ENCODE measurements at regions not wholly inside any gene's neighbourhood (a gene's known extent, or its start where the extent isn't known, plus 50 kb on each side); places are given as distances from the start of the nearest gene placed in this dataset.

GRCh38 chr2:149903626-149904025 is 316.1 kb upstream of the MMADHC start:
- peaks cover 2% of the 10 kb centered on the region for H3K36me3 Mint-ChIP-seq
- H3K9me3 Mint-ChIP-seq: peaks cover 0 to 5% (median 0%) of the 10 kb centered on the region in 3 donors
- H3K27me3 Mint-ChIP-seq: no peaks in the 10 kb centered on the region
- H3K27ac Mint-ChIP-seq: no peak overlapping the region
- peaks cover 0 to 1% (median 0%) of the 10 kb centered on the region in 3 donors for H3K4me1 Mint-ChIP-seq
- H3K4me3 Mint-ChIP-seq: no peak overlapping the region

GRCh38 chr2:149902081-149902480 is 314.5 kb upstream of the MMADHC start:
- peaks cover 0 to 1% (median 0%) of the 10 kb centered on the region in 3 donors for H3K4me1 Mint-ChIP-seq
- no peaks in the 10 kb centered on the region for H3K27me3 Mint-ChIP-seq
- H3K27ac Mint-ChIP-seq: no peak overlapping the region
- H3K36me3 Mint-ChIP-seq: peaks cover 2% of the 10 kb centered on the region
- no peak overlapping the region for H3K4me3 Mint-ChIP-seq
- peaks cover 0 to 5% (median 0%) of the 10 kb centered on the region in 3 donors for H3K9me3 Mint-ChIP-seq

- Mint-ChIP-seq H3K4me3 (no peak overlapping the region), H3K27me3 (no peaks in the 10 kb centered on the region), H3K27ac (no peak overlapping the region), H3K4me1 (peaks cover 0 to 1% (median 0%) of the 10 kb centered on the region in 3 donors), H3K9me3 (peaks cover 0 to 5% (median 0%) of the 10 kb centered on the region in 3 donors), H3K36me3 (peaks cover 2% of the 10 kb centered on the region)
Measured at GRCh38 chr2:149901231-149901859, 313.8 kb upstream of the MMADHC start.

GRCh38 chr2:149899390-149899789 is 311.8 kb upstream of the MMADHC start:
- Mint-ChIP-seq H3K27me3 (no peaks in the 10 kb centered on the region), H3K36me3 (no peaks in the 10 kb centered on the region), H3K9me3 (peaks cover 0 to 5% (median 0%) of the 10 kb centered on the region in 3 donors), H3K27ac (no peak overlapping the region), H3K4me1 (peaks cover 0 to 1% (median 0%) of the 10 kb centered on the region in 3 donors), H3K4me3 (no peak overlapping the region)

GRCh38 chr2:149894760-149895159 is 307.2 kb upstream of the MMADHC start:
- H3K4me3 Mint-ChIP-seq: no peak overlapping the region
- H3K9me3 Mint-ChIP-seq: peaks cover 0 to 4% (median 4%) of the 10 kb centered on the region in 3 donors
- H3K27ac Mint-ChIP-seq: no peak overlapping the region
- no peaks in the 10 kb centered on the region for H3K27me3 Mint-ChIP-seq
- no peaks in the 10 kb centered on the region for H3K4me1 Mint-ChIP-seq
- H3K36me3 Mint-ChIP-seq: no peaks in the 10 kb centered on the region

GRCh38 chr2:149894226-149894625 is 306.7 kb upstream of the MMADHC start:
- no peak overlapping the region for H3K27ac Mint-ChIP-seq
- no peaks in the 10 kb centered on the region for H3K36me3 Mint-ChIP-seq
- no peaks in the 10 kb centered on the region for H3K4me1 Mint-ChIP-seq
- no peak overlapping the region for H3K4me3 Mint-ChIP-seq
- H3K9me3 Mint-ChIP-seq: peaks cover 0 to 6% (median 4%) of the 10 kb centered on the region in 3 donors
- H3K27me3 Mint-ChIP-seq: no peaks in the 10 kb centered on the region

GRCh38 chr2:149892563-149892962 is 305.0 kb upstream of the MMADHC start:
- Mint-ChIP-seq H3K4me3 (no peak overlapping the region), H3K36me3 (no peaks in the 10 kb centered on the region), H3K27me3 (no peaks in the 10 kb centered on the region), H3K4me1 (no peaks in the 10 kb centered on the region), H3K27ac (no peak overlapping the region), H3K9me3 (peaks cover 0 to 6% (median 4%) of the 10 kb centered on the region in 3 donors)

GRCh38 chr2:149885946-149886345 is 298.4 kb upstream of the MMADHC start:
- Mint-ChIP-seq H3K4me3 (no peak overlapping the region), H3K27me3 (no peaks in the 10 kb centered on the region), H3K27ac (no peak overlapping the region), H3K36me3 (no peaks in the 10 kb centered on the region), H3K9me3 (peaks cover 0 to 6% (median 2%) of the 10 kb centered on the region in 3 donors), H3K4me1 (no peaks in the 10 kb centered on the region)

- Mint-ChIP-seq H3K4me1 (no peaks in the 10 kb centered on the region), H3K27me3 (no peaks in the 10 kb centered on the region), H3K27ac (no peak overlapping the region), H3K4me3 (no peak overlapping the region), H3K9me3 (peaks cover 2 to 6% (median 2%) of the 10 kb centered on the region in 3 donors), H3K36me3 (no peaks in the 10 kb centered on the region)
Measured at GRCh38 chr2:149885468-149885867, 297.9 kb upstream of the MMADHC start.

GRCh38 chr2:149884871-149885270 is 297.3 kb upstream of the MMADHC start:
- peaks cover 0 to 4% (median 2%) of the 10 kb centered on the region in 3 donors for H3K9me3 Mint-ChIP-seq
- no peak overlapping the region for H3K27ac Mint-ChIP-seq
- H3K36me3 Mint-ChIP-seq: no peaks in the 10 kb centered on the region
- no peak overlapping the region for H3K4me3 Mint-ChIP-seq
- no peaks in the 10 kb centered on the region for H3K4me1 Mint-ChIP-seq
- H3K27me3 Mint-ChIP-seq: no peaks in the 10 kb centered on the region

- H3K27me3 Mint-ChIP-seq: no peaks in the 10 kb centered on the region
- peaks cover 4 to 9% (median 6%) of the 10 kb centered on the region in 3 donors for H3K9me3 Mint-ChIP-seq
- H3K36me3 Mint-ChIP-seq: no peaks in the 10 kb centered on the region
- H3K4me1 Mint-ChIP-seq: no peaks in the 10 kb centered on the region
- no peak overlapping the region for H3K4me3 Mint-ChIP-seq
- no peak overlapping the region for H3K27ac Mint-ChIP-seq
Measured at GRCh38 chr2:149877913-149878312, 290.3 kb upstream of the MMADHC start.

GRCh38 chr2:149877074-149877473 is 289.5 kb upstream of the MMADHC start:
- no peaks in the 10 kb centered on the region for H3K27me3 Mint-ChIP-seq
- H3K9me3 Mint-ChIP-seq: peaks cover 4 to 9% (median 6%) of the 10 kb centered on the region in 3 donors
- H3K27ac Mint-ChIP-seq: no peak overlapping the region
- H3K4me3 Mint-ChIP-seq: no peak overlapping the region
- no peaks in the 10 kb centered on the region for H3K36me3 Mint-ChIP-seq
- no peaks in the 10 kb centered on the region for H3K4me1 Mint-ChIP-seq

- H3K27ac Mint-ChIP-seq: no peak overlapping the region
- H3K4me1 Mint-ChIP-seq: no peaks in the 10 kb centered on the region
- H3K27me3 Mint-ChIP-seq: no peaks in the 10 kb centered on the region
- no peaks in the 10 kb centered on the region for H3K36me3 Mint-ChIP-seq
- no peak overlapping the region for H3K4me3 Mint-ChIP-seq
- H3K9me3 Mint-ChIP-seq: peaks cover 1 to 9% (median 9%) of the 10 kb centered on the region in 3 donors
Measured at GRCh38 chr2:149873936-149874335, 286.4 kb upstream of the MMADHC start.

- peaks cover 4 to 11% (median 7%) of the 10 kb centered on the region in 3 donors for H3K9me3 Mint-ChIP-seq
- no peak overlapping the region for H3K4me3 Mint-ChIP-seq
- H3K27ac Mint-ChIP-seq: no peak overlapping the region
- no peaks in the 10 kb centered on the region for H3K27me3 Mint-ChIP-seq
- H3K4me1 Mint-ChIP-seq: no peaks in the 10 kb centered on the region
- H3K36me3 Mint-ChIP-seq: no peaks in the 10 kb centered on the region
Measured at GRCh38 chr2:149872638-149873150, 285.1 kb upstream of the MMADHC start.

GRCh38 chr2:149872041-149872440 is 284.5 kb upstream of the MMADHC start:
- no peak overlapping the region for H3K4me3 Mint-ChIP-seq
- H3K27ac Mint-ChIP-seq: no peak overlapping the region

More at GRCh38 chr2:149872041-149872440, 284.5 kb upstream of the MMADHC start:
- H3K27me3 Mint-ChIP-seq: no peaks in the 10 kb centered on the region
- H3K9me3 Mint-ChIP-seq: peaks cover 4 to 8% (median 7%) of the 10 kb centered on the region in 3 donors
- no peaks in the 10 kb centered on the region for H3K4me1 Mint-ChIP-seq
- H3K36me3 Mint-ChIP-seq: no peaks in the 10 kb centered on the region
